Stimulated activated CD4-positive, alpha-beta T cell treated with anti-CD3 and anti-CD28 coated beads, Interleukin-1b, Interleukin-23, amount 100 ng/mL, for 4 hours (primary cell): ENCODE measurements at regions not wholly inside any gene's neighbourhood (a gene's known extent, or its start where the extent isn't known, plus 50 kb on each side); places are given as distances from the start of the nearest gene placed in this dataset.

Experiments used
- DNase-seq, 2 donors: peaks; one replicate each; pipeline ENCODE4 v3.0.0-alpha.2; 2020; ENCODE audit warnings: low read depth in 2 of 2

- DNase-seq = no peak
These were observed 248.6 kb downstream of the LOXHD1 start for GRCh38 chr18:46408334-46408987.

- DNase-seq = no peak
These were observed 245.7 kb downstream of the LOXHD1 start for GRCh38 chr18:46411191-46411828.

GRCh38 chr18:46411867-46412690 is 244.9 kb downstream of the LOXHD1 start:
- no peak for DNase-seq

DNA sequence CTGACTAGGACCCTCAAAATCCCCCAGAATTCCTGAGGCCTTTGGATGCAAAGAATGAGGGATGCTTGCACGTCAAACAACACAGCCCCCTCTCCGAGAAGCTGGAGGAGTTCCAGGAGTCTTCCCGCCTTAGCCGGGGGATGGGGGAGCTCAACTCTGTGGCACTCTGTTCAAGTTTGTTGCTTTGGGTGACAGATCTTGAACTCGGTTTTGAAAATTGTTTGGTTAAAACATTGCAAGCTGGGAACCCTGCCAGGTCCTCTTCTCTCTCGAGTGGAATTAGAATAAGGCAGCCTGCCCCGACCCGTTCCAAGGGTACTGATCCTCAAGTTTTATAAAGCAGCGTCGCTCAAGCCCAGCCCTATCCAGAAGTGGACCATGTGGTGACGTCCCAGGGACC is 244.1 kb downstream of the LOXHD1 start:
- DNase-seq = no peak

DNA sequence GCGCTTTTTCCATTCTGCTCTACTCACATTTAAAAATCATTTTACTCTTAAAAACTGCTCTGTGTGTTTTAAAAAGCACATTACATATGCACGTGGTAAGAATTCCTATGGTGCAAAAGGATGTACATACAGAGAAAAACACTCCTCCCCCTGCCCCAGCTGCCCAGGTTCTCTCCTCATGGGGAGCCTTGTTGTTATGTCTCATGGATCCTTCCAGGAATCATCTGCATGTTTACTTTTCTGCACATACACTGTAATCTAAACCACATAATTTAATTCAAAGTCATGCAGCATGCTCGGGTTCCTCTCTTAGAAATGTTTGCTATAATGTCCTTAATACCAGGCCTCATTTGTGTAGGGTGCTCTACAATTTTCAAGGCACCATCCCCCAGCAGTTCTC is 243.3 kb downstream of the LOXHD1 start:
- no peak for DNase-seq

GRCh38 chr18:46414863-46415262 is 242.2 kb downstream of the LOXHD1 start:
- no peak for DNase-seq

DNA sequence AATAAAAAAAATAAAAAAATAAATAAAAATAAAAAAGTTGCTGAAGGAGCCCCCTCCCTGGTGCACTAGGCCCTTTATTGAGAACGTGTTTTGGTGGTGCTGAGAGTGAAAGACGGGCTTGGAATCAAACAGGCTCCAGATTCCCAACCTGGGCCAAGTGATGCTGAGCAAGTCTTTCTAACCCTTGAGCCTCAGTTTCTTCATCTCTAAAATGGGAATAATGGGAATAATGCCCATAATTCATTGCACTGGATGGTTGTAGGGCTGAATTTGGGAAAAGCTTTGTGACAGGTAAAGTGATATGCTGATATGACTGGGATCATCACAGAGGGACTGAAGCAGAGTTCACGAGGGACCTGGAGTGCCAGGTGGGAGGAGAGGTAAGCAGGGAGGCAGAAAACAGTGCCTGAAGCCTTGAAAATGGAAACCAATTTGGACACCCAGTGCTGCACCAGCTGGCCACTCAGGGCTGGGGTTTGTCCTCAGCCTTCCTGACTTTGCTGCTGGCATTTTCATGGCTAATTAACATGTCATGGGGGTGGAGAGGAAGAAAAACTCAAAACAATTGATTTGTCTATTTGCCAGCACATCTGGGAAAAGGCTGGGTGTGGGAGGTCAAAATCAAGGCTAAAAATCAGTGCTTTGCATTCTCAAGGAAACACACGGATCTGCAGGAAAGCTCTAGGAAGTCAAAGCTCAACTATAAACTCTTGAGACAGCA is 241.3 kb downstream of the LOXHD1 start:
- DNase-seq = no peak

DNA sequence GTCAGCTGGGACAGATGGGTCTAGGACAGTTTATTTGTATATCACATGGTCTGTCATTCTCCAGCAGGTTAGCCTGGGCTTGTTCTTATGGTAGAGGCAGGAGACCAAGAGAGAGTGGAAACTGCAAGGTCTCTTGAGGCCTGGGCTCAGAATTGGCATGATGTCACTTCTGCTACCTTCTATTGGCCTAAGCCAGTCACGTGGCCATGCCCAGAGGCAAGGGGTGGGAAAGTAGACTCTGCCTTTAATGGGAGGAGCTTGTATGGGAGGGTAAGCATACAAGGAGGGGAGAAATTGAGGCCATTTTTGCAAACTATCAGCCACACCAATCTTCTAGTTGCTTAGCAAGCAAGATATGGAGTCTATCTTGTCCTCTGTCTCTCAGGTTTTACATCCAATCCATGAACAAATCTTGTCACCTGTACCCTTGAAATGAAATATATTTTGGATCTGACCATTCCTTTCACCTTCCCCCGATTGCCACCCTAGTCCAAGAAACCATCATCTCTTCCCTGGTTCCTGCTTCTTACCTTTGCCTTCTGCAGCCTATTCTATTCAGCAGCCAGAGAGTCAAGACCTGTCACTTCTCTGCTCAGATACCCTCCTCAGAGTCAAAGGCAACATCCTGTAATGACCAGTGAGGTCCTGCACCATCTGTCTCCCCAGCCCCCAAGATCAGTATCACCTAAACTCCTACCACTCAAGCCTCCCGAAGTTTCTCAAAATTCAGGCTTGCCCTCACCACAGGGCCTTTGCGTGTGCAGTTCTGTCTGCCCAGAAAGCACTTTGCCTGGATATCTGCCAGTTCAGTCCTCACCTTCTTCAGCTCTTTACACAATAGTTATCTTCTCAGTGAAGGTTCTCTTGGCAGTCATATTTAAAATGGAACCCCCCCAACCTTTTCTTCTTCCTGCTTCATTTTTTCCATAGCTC is 240.0 kb downstream of the LOXHD1 start:
- no peak for DNase-seq

GRCh38 chr18:46418663-46419260 is 238.3 kb downstream of the LOXHD1 start:
- DNase-seq = no peak

GRCh38 chr18:46419391-46420141 is 237.5 kb downstream of the LOXHD1 start:
- no peak for DNase-seq

GRCh38 chr18:46421973-46422551 is 235.0 kb downstream of the LOXHD1 start:
- DNase-seq = no peak

DNA sequence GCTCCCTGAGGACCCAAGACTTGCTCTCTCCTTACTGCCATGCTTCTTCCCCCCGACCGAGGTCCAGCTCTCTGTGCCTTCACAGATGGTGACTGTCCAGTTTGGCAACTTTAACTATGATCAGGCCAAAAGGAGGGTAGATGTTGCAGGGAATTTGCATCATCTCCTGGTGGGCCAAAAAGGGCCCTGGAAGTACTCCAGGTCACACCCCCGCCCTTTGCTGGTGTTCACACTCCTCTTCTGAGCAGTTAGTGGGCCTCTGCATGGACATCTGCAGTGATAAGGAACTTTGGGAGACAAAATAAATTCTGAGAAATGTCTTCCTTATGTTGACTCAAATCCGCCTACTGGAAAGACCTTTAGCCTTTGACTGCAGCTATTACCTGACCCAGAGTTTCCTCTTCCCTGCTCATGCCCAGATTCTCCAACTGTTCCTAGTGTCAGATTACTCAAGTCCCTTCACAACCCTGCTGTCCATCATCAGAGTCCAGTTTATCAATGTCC is 234.4 kb downstream of the LOXHD1 start:
- DNase-seq = no peak

DNA sequence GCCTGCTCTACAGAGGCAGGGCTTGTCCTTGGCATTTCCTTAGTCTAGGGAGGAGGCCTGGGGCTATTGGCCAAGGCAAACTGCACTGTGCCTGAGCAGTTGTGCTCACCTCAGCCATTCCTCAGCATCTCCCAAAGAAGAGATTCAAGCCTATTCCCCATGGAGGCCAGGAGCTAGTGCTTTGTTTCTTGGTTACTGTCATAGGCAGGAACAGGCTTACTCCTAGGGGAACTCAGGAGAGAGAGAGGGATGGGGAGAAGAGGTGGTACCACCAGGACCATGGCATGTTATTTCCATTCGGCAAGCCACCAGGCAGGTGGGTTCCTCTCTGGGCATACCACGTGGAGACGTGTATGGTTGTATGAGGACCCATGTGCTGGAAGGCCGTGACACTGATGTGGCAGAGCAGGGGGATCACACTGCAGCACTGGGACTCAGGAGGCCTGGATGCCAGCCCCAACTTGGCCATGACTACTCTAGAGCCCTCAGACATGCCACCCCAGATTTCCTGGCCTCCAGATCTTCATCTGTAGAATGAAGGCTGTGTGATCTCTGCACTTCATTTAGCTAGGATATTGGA is 233.7 kb downstream of the LOXHD1 start:
- DNase-seq = no peak

GRCh38 chr18:46424898-46425297 is 232.1 kb downstream of the LOXHD1 start:
- DNase-seq = no peak

GRCh38 chr18:46425511-46425910 is 231.5 kb downstream of the LOXHD1 start:
- no peak for DNase-seq

GRCh38 chr18:46426021-46426678 is 230.9 kb downstream of the LOXHD1 start:
- no peak for DNase-seq

DNA sequence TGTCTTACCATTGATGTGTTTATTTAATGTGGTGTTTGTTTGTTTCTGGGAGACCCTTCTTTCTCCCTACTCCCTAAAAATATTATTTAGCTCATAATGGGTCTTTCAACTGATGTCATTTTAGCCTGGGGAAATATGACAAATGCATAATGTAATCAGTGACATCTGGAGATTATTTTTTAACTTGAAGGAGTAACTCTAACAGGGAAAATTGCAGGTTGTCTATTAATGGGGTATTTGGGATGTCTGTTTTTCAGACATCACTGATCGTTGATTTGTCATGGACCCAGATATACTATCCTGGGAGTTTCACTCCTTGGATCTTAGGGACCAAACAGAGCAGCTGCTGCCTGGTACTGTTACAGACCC is 230.4 kb downstream of the LOXHD1 start:
- DNase-seq = no peak
